Mucosa of descending colon (tissue), 3 donors: ENCODE measurements at regions not wholly inside any gene's neighbourhood (a gene's known extent, or its start where the extent isn't known, plus 50 kb on each side); places are given as distances from the start of the nearest gene placed in this dataset.

Experiments used
- ATAC-seq: fragments of 200-7000 bp; cut with Tn5 transposase; one replicate; pipeline ENCODE4 v1.9.1; 2020; ENCODE audit warnings: mild to moderate bottlenecking, moderate library complexity
- DNase-seq, 3 donors: peaks; one replicate each; pipeline ENCODE4 v3.0.0-alpha.2; 2020
- H3K36me3 ChIP-seq: fragments of 200-600 bp; one replicate; pipeline ENCODE4 v1.8.0; 2021; ENCODE audit warnings: low read depth, mild to moderate bottlenecking
- H3K4me1 ChIP-seq: fragments of 200-600 bp; one replicate; pipeline ENCODE4 v1.8.0; 2021; ENCODE audit warnings: low read depth, mild to moderate bottlenecking
- H3K4me3 ChIP-seq: fragments of 200-600 bp; one replicate; pipeline ENCODE4 v1.8.0; 2021; ENCODE audit warnings: mild to moderate bottlenecking
- H3K9me3 ChIP-seq: fragments of 200-600 bp; one replicate; pipeline ENCODE4 v1.8.0; 2021; ENCODE audit warnings: mild to moderate bottlenecking
- CTCF ChIP-seq: fragments of 200-600 bp; IDR thresholded peaks from one replicate; pipeline ENCODE4 v1.8.0; 2022; ENCODE audit warnings: antibody characterized with exemption, mild to moderate bottlenecking
- intact Hi-C, 2 donors: fragments of 100-400 bp; cut with DNase I in 1 of 2; cut with micrococcal nuclease in 1 of 2; formaldehyde crosslinking; loops; one replicate each; pipeline versions ENCODE4 v1.11.0 to v1.11.1; 2022; cut with DNase I, micrococcal nuclease
- donor health status: DM: no; HTN: no; CAD: no; lungs with moderate emphysema.
- donor health status: DM: no; HTN: no; CAD: no.
- donor health status: DM: no; HTN: yes; CAD: no.

GRCh38 chr2:67712484-67712883, 315.4 kb downstream of the ETAA1 start:
- no peaks in the 10 kb centered on the region for H3K9me3 ChIP-seq
- ATAC-seq (no peak), DNase-seq (no peak)
- intact Hi-C loops: no loop called here
- no peak overlapping the region for H3K4me3 ChIP-seq
- no peaks in the 10 kb centered on the region for H3K4me1 ChIP-seq
- H3K36me3 ChIP-seq: no peaks in the 10 kb centered on the region
- TF ChIP-seq CTCF: no peak

- ATAC-seq (no peak), DNase-seq (no peak)
- Histone ChIP-seq H3K9me3 (no peaks in the 10 kb centered on the region), H3K36me3 (no peaks in the 10 kb centered on the region), H3K4me1 (no peaks in the 10 kb centered on the region), H3K4me3 (no peak overlapping the region)
- intact Hi-C loops: no loop called here
- TF ChIP-seq CTCF: no peak
These were observed 316.2 kb downstream of the ETAA1 start for GRCh38 chr2:67713376-67713775.

GRCh38 chr2:67716895-67717396, 319.8 kb downstream of the ETAA1 start:
- H3K36me3 ChIP-seq: no peaks in the 10 kb centered on the region
- intact Hi-C loops: no loop called here
- H3K4me1 ChIP-seq: no peaks in the 10 kb centered on the region
- ATAC-seq: no peak
- no peaks in the 10 kb centered on the region for H3K9me3 ChIP-seq
- no peak for TF ChIP-seq CTCF
- no peak overlapping the region for H3K4me3 ChIP-seq
- DNase-seq: no peak

- no peaks in the 10 kb centered on the region for H3K4me1 ChIP-seq
- no peak for DNase-seq
- intact Hi-C loops: no loop called here
These were observed 320.6 kb downstream of the ETAA1 start for GRCh38 chr2:67717692-67718091.

GRCh38 chr2:67719351-67719750, 322.2 kb downstream of the ETAA1 start:
- H3K4me3 ChIP-seq: no peak overlapping the region
- TF ChIP-seq CTCF: no peak
- intact Hi-C loops: no loop called here
- no peaks in the 10 kb centered on the region for H3K4me1 ChIP-seq
- no peaks in the 10 kb centered on the region for H3K36me3 ChIP-seq
- ATAC-seq (no peak), DNase-seq (no peak)
- H3K9me3 ChIP-seq: no peaks in the 10 kb centered on the region

More at GRCh38 chr2:67717692-67718091, 320.6 kb downstream of the ETAA1 start:
- no peaks in the 10 kb centered on the region for H3K36me3 ChIP-seq
- no peak for TF ChIP-seq CTCF
- ATAC-seq: no peak
- H3K9me3 ChIP-seq: no peaks in the 10 kb centered on the region
- H3K4me3 ChIP-seq: no peak overlapping the region

- ATAC-seq (no peak), DNase-seq (no peak)
- no peak for TF ChIP-seq CTCF
- H3K4me3 ChIP-seq: no peak overlapping the region
- no peaks in the 10 kb centered on the region for H3K4me1 ChIP-seq
- intact Hi-C loops: no loop called here
- H3K36me3 ChIP-seq: no peaks in the 10 kb centered on the region
- H3K9me3 ChIP-seq: no peaks in the 10 kb centered on the region
These were observed 324.4 kb downstream of the ETAA1 start for GRCh38 chr2:67721516-67721915.
